ENCODE measurements at regions not wholly inside any gene's neighbourhood (a gene's known extent, or its start where the extent isn't known, plus 50 kb on each side); places are given as distances from the start of the nearest gene placed in this dataset.

DNA sequence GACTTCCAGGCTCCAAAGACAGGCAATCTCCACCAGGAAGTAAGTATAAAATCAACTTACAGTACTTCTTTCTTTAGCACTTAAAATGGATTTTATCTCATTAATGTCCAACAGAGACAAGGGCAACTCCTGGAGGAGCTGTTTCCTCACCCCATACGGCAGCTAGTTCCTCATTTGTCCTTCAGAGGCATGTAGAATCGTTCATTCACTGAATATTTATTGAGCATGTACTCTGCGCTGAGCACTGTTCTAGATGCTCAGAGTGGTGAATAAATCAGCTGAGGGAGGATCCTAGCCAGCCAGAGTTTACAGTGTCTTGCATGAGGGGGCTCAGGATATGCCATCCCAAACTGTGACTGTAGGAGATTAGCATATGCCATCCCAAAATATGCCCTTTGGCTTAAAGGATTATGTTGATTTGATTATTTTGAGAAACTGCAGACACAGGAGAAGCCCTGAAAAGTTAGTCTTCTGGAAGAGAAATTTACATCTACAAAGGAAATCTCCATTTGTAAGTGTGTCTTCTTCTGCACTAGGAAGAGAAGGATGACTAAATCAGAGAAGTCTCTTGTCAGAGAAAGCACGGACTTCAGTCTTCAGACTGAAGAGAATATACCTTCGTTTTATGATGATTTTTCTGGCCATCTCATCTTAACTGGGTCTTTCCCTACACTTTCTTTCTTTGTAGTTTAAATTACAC, 66.9 kb downstream of the BAMBI start:
- Histone ChIP-seq H3K9me3 (ENCODE audit: control insufficient read depth in 4 of 4, low read length in 3 of 4) (no peaks in the 10 kb centered on the region), H3K36me3 (ENCODE audit: control insufficient read depth in 4 of 4, insufficient read depth in 3 of 4, low read depth in 1 of 4, low read length in 3 of 4) (no peaks in the 10 kb centered on the region), H3K27ac (ENCODE audit: low read depth in 1 of 2, low read length in 2 of 2) (no peak overlapping the region), H3K4me1 (ENCODE audit: control insufficient read depth in 4 of 4, insufficient read depth in 4 of 4, low read length in 3 of 4) (no peaks in the 10 kb centered on the region), H3K27me3 (ENCODE audit: control insufficient read depth in 4 of 4, insufficient read depth in 4 of 4, low read length in 3 of 4) (no peaks in the 10 kb centered on the region), H3K9ac (ENCODE audit: low read depth in 1 of 2, low read length in 2 of 2) (no peak overlapping the region), H3K4me3 (ENCODE audit: low read depth in 1 of 3, low read length in 3 of 3) (no peak overlapping the region)
- no peak for DNase-seq (ENCODE audit: low spot score)
- WGBS, result 75% methylated on average over 5 of the region's 5 CpGs
- TF ChIP-seq HNF4G (IDR thresholded peaks at IDR 0.05), result no peak
- TF ChIP-seq YY1 (IDR thresholded peaks at IDR 0.05), result no peak
- TF ChIP-seq, protein P1, sequence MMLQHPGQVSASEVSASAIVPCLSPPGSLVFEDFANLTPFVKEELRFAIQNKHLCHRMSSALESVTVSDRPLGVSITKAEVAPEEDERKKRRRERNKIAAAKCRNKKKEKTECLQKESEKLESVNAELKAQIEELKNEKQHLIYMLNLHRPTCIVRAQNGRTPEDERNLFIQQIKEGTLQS (IDR thresholded peaks at IDR 0.05), result no peak
- no peak for TF ChIP-seq SP1 (IDR thresholded peaks at IDR 0.05)
- TF ChIP-seq FOXA1 (IDR thresholded peaks at IDR 0.05), result no peak
- TF ChIP-seq, protein P2, sequence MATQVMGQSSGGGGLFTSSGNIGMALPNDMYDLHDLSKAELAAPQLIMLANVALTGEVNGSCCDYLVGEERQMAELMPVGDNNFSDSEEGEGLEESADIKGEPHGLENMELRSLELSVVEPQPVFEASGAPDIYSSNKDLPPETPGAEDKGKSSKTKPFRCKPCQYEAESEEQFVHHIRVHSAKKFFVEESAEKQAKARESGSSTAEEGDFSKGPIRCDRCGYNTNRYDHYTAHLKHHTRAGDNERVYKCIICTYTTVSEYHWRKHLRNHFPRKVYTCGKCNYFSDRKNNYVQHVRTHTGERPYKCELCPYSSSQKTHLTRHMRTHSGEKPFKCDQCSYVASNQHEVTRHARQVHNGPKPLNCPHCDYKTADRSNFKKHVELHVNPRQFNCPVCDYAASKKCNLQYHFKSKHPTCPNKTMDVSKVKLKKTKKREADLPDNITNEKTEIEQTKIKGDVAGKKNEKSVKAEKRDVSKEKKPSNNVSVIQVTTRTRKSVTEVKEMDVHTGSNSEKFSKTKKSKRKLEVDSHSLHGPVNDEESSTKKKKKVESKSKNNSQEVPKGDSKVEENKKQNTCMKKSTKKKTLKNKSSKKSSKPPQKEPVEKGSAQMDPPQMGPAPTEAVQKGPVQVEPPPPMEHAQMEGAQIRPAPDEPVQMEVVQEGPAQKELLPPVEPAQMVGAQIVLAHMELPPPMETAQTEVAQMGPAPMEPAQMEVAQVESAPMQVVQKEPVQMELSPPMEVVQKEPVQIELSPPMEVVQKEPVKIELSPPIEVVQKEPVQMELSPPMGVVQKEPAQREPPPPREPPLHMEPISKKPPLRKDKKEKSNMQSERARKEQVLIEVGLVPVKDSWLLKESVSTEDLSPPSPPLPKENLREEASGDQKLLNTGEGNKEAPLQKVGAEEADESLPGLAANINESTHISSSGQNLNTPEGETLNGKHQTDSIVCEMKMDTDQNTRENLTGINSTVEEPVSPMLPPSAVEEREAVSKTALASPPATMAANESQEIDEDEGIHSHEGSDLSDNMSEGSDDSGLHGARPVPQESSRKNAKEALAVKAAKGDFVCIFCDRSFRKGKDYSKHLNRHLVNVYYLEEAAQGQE (IDR thresholded peaks at IDR 0.05), result no peak
- TF ChIP-seq RXRA (IDR thresholded peaks at IDR 0.05), result no peak
- TF ChIP-seq, protein P3, sequence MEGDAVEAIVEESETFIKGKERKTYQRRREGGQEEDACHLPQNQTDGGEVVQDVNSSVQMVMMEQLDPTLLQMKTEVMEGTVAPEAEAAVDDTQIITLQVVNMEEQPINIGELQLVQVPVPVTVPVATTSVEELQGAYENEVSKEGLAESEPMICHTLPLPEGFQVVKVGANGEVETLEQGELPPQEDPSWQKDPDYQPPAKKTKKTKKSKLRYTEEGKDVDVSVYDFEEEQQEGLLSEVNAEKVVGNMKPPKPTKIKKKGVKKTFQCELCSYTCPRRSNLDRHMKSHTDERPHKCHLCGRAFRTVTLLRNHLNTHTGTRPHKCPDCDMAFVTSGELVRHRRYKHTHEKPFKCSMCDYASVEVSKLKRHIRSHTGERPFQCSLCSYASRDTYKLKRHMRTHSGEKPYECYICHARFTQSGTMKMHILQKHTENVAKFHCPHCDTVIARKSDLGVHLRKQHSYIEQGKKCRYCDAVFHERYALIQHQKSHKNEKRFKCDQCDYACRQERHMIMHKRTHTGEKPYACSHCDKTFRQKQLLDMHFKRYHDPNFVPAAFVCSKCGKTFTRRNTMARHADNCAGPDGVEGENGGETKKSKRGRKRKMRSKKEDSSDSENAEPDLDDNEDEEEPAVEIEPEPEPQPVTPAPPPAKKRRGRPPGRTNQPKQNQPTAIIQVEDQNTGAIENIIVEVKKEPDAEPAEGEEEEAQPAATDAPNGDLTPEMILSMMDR (IDR thresholded peaks at IDR 0.05; ENCODE audit: low read depth, low read length, missing input control), result no peak
- TF ChIP-seq JUND (IDR thresholded peaks at IDR 0.05), result no peak
- no peak for TF ChIP-seq ZBTB33 (IDR thresholded peaks at IDR 0.05)
- TF ChIP-seq MAX (IDR thresholded peaks at IDR 0.05), result no peak
- no peak for TF ChIP-seq TAF1 (conservative IDR thresholded peaks at IDR 0.05)
- no peak for TF ChIP-seq RAD21 (IDR thresholded peaks at IDR 0.05)
- no peak for TF ChIP-seq GABPA (IDR thresholded peaks at IDR 0.05 in 1 of 2, conservative IDR thresholded peaks at IDR 0.05 in 1 of 2)
- TF ChIP-seq FOXA2 (IDR thresholded peaks at IDR 0.05), result no peak
- no peak for TF ChIP-seq HNF4A (conservative IDR thresholded peaks at IDR 0.05)
- TF ChIP-seq EGR1 (IDR thresholded peaks at IDR 0.05; ENCODE audit: low read depth in 2 of 2), result no peak
